NCI-H2107 (cell line): ENCODE measurements at regions not wholly inside any gene's neighbourhood (a gene's known extent, or its start where the extent isn't known, plus 50 kb on each side); places are given as distances from the start of the nearest gene placed in this dataset.
A peak's percentile ranks its signal among the peaks of the same experiment; 100 is the strongest.

Source experiments
- DNase-seq: peaks from one replicate; lab custom pipeline; 2025; lab: John Stamatoyannopoulos, UW

DNA sequence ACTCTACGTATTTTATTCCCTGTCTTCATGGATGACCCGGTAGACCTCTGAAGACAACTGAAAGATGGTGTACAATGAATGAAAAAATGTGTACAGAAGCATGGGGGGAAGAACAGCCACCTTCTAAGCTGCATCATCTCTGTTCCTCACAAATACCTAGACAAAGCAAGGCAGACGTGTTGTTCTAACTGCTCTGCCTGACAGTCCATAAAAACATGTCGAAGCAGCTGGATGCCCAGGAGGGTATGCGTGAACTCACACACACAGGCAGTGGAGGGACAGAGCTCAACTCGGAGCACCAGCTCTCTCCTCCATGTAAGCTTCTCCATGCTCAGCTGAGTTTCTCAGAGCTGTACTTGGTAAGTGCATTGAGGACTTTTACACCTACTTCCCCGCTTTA is 327.4 kb downstream of the CTTN start:
- no peak for DNase-seq

DNA sequence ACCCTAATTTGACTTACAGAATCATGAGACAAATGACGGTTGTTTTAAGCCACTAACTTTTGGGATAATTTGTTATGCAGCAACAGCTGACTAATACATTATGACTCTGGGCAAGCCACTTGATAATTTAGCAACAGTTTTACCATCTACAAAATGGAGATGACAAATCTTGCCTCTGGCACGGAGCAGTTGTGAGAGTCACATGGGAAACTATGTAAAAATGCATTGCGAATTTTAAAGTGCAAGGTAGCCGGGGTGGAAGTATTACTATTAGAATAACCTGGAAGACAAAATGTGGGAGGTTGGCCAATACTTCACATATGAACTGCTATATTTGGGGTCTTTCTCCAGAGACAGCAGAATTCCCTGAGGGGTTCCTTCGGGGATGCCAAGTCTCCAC is 328.7 kb downstream of the CTTN start:
- DNase-seq: no peak

GRCh38 chr11:70727899-70728620 is 329.7 kb downstream of the CTTN start:
- DNase-seq: peak; percentile 39

- DNase-seq: no peak
Observed at GRCh38 chr11:70729949-70730348, 331.6 kb downstream of the CTTN start.

DNA sequence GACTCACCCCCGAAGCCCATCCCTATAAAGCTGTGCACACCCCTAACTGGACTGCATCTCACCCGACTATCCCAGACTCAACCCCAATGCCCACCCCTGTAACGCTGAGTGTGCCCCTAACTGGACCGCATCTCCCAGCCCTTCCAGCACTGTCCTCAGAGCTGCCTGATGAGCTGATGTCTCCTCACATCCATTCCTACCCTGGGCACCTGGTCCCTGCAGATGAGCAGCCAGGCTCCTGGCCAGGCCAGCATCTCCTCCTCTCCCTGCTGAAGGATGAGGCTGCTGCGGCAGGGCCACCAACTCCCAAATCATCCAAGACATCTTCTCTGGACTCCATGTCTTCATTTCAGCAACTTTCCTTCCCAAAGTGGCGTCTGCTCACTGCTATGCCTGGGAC is 332.1 kb downstream of the CTTN start:
- DNase-seq: no peak

DNA sequence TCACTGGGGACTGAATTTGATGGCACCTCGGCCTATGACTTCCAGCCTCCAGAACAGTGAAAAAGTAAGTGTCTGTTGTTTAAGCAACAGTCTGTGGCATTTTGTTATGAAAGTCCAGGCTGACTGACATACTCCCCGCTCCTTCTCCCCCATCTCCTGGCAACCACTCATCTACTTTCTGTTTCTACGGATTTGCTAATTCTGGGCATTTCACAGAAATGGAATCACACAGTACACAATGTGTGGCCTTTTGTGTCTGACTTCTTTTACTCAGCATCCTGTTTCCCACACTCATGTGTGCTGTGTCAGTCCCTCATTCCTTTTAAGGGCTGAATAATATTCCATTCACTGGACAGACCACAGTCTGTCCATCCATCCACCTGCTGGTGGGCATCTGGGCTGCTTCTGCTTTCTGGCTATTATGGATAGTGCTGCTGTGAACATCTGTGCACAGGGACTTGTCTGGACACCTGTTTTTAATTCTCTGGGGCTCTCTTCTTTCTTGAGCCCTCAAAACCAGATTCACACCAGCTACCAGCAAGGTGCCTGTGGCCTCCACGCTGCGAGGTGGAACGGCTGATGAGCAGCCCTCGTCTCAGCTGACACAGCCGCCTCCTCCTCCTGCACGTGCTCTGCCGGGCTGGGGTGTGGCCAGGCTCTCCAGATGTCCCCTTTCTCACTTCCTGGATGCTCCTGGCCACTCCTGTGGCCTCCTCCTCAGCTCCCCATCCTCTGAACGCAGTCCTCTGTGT is 333.1 kb downstream of the CTTN start:
- no peak for DNase-seq

- no peak for DNase-seq
Observed at GRCh38 chr11:70732023-70732880, 333.9 kb downstream of the CTTN start.

- DNase-seq: no peak
Observed at GRCh38 chr11:70732881-70733196, 334.5 kb downstream of the CTTN start.

- DNase-seq: no peak
Observed at GRCh38 chr11:70733327-70734325, 335.3 kb downstream of the CTTN start.

GRCh38 chr11:70734379-70734778 is 336.1 kb downstream of the CTTN start:
- no peak for DNase-seq

- DNase-seq: no peak
Observed at GRCh38 chr11:70734911-70735310, 336.6 kb downstream of the CTTN start.

DNA sequence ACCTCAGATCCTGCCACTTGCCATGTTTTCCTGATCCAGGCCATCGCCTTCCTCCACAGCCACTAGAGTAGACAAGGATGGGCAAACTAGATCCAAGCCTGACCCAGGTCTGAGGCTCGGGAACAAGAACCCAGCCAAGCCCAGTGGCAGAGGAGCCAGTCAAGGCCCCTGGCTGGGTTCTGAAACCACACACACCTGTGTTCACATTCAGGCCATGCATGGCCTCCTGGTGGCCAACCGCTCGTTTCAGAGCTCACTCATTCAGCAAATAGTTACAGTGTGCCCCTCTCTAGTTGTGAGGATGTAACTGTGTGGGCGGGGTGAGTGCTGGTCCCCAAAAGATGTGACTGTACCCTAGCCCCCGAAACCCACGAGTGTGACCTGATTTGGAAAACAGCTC is 337.6 kb downstream of the CTTN start:
- DNase-seq: no peak

GRCh38 chr11:70736461-70736860 is 338.1 kb downstream of the CTTN start:
- no peak for DNase-seq

DNA sequence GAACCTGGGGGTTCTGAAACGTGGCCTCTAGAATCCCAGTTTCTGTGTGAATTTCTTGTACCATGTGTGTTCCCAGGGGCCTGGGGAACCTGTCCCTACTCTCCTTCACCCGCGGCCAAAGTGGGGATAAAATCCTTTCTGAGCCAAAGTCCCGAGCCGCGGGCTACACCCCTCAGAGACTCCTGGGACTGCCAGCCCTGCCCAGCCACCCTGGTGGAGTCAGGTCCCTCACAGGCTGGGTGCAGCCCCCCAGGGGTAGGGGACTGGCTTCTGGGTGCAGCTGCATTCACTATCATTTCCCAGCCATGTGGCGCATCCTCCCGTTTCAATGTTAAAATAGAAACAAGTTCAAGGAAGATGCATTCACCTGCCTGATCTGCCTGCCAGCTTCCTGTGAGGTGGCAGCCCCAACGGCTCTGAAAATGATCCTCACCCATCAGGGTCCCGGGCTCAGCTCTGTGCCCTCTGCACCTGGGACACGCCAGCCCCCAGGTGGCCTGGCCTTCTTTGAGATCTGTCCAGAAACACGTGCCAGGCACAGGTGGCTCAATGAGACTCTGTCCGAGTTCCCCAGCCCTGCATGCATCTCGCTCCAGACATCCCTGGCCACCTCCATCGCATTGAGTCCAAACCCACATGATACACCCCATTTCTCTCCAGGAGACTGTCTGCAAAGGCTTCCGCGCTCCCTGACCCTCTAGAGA is 338.8 kb downstream of the CTTN start:
- DNase-seq: no peak

DNA sequence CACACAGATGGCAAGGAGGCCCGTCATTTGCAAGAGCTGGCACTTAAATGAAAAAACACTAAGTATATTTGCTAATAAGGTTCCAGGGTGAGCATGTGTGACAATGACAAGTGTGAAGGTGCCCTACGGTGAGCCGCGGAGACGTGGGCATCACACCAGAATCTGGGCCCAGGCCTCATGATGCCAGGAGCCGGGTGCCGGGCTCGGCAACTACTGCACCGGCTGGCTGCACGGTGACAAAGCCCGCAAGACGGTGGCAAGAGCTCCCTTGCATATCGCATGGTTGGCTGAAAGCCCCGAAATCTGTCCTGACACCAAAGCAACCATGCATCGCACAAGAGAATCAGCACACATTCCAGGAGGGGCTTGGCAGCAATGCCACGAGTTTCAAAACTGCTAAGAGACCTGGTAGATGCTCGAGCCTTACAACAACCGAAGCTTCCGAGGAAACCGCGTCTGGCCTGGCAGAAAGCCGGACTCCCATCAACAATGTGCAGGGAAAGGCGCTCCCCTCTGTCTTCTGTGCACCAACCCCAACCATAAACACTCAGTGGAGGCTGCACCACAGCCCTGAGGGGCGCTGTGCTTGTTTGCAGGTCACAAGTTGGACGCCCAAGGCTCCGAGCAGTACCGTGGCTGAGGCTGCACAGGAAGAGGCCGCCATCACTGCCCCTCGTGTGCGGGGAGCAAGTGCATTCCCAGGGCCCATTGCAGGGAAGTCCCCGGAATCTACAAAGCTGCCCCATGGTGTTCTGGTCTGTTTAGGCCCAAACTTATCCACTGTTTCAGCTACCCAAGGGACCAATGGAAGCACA is 339.7 kb downstream of the CTTN start:
- no peak for DNase-seq

- no peak for DNase-seq
Observed at GRCh38 chr11:70738661-70739060, 340.3 kb downstream of the CTTN start.

- DNase-seq: no peak
Observed at GRCh38 chr11:70739091-70739490, 340.8 kb downstream of the CTTN start.

DNA sequence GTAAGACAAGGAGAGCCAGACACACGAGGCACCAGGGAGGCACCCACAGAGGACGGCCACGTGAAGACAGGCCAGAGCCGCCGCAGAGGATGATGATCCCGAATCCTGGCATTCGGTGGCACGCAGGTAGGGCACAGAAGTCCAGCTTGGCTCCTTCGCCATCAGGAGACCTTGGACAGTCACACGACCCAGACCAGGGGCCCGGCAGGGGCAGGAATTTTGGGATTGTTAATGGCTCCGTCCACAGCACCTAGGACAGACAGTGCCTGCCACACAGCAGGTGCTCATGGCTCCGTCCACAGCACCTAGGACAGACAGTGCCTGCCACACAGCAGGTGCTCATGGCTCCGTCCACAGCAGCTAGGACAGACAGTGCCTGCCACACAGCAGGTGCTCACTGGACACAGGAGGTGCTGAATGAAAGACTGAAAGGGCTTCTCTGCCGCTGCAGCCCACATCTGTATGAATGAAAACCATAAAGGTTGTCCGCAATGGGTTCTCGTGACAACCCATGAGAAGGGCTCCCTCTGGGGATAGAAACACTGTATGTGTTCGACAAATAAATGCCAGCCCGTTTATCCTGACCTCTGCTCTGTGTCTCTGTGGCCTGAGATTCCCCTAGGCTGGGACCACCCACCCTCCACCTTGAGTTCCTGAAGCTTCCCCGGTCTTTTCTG is 341.6 kb downstream of the CTTN start:
- DNase-seq: no peak

GRCh38 chr11:70740488-70740851 is 342.1 kb downstream of the CTTN start:
- DNase-seq: no peak

DNA sequence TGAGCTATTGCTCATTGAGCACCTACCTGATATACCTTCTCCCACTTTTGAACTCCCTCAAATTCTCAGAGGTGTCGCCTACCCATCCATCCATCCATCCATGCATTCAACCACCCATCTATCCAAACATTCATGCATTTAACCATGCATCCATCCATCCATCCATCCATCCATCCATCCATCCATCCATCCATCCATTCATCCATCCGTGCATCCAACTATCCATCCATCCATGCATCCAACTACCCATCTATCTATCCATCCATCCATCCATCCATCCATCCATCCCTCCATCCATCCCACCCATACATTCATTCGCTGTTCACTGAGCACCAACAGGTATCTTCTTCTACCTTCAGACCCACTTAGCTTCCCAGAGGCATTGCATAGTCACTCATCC is 342.8 kb downstream of the CTTN start:
- DNase-seq: no peak
